ENCODE measurements at regions not wholly inside any gene's neighbourhood (a gene's known extent, or its start where the extent isn't known, plus 50 kb on each side); places are given as distances from the start of the nearest gene placed in this dataset.

DNA sequence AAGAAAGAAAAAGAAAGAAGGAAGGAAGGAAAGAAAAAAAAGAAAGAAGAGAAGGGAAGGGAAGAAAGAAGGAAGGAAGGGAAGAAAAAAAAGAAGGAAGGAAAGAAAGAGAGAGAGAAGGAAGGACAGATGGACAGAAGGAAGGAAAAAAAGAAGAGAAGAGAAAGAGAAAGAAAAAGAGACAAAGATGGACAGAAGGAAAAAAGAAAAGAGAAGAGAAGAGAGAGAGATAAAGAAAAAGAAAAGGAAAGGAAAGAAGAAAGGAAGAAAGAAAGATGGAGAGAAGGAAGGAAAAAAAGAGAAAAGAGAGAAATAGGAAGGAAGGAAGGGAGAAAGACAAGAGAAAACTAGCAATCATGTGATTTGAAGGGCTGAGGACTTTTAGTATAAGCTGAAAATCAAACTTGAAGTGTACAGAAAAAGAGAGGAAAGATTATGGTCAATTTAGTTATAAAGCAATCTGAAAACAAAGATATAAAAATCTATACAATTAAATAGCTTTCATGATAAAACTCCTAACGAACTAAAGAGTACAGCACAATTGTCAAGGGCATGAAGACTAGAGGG lies 115.3 kb downstream of the LTN1 start:
- TF ChIP-seq, protein P1, sequence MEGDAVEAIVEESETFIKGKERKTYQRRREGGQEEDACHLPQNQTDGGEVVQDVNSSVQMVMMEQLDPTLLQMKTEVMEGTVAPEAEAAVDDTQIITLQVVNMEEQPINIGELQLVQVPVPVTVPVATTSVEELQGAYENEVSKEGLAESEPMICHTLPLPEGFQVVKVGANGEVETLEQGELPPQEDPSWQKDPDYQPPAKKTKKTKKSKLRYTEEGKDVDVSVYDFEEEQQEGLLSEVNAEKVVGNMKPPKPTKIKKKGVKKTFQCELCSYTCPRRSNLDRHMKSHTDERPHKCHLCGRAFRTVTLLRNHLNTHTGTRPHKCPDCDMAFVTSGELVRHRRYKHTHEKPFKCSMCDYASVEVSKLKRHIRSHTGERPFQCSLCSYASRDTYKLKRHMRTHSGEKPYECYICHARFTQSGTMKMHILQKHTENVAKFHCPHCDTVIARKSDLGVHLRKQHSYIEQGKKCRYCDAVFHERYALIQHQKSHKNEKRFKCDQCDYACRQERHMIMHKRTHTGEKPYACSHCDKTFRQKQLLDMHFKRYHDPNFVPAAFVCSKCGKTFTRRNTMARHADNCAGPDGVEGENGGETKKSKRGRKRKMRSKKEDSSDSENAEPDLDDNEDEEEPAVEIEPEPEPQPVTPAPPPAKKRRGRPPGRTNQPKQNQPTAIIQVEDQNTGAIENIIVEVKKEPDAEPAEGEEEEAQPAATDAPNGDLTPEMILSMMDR (IDR thresholded peaks at IDR 0.05), result no peak
- TF ChIP-seq POLR2A (IDR thresholded peaks at IDR 0.05), result no peak
- Histone ChIP-seq H3K27ac (no peak overlapping the region), H3K27me3 (no peaks in the 10 kb centered on the region), H3K9me3 (no peaks in the 10 kb centered on the region), H3K4me1 (no peaks in the 10 kb centered on the region), H3K36me3 (peaks cover 0 to 45% (median 0%) of the 10 kb centered on the region in 3 donors), H3K4me3 (no peak overlapping the region)
- DNase-seq, result no peak

DNA sequence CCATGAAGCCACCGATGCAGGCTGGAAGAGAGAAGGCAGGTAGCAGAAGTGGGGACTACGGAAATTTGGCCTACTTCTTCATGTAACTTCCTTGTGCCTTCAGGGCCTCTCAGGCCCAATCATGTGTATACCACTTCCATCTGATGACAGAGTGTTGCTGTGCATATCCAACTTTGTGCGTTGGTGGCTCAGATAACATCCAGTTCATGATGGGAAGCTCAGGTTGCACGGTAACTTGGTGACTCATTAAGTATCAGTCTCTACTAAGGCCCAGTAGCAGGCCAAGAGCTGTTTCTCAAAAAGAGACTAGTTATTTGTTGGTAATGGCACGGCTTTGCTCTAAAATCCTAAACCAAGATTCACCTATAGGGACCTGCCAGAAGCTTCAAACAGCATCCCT lies 117.6 kb downstream of the LTN1 start:
- Histone ChIP-seq H3K4me3 (no peak overlapping the region), H3K36me3 (peaks cover 0 to 44% (median 0%) of the 10 kb centered on the region in 3 donors), H3K27me3 (no peaks in the 10 kb centered on the region), H3K9me3 (no peaks in the 10 kb centered on the region), H3K4me1 (no peaks in the 10 kb centered on the region), H3K27ac (no peak overlapping the region)
- no peak for TF ChIP-seq POLR2A (IDR thresholded peaks at IDR 0.05)
- TF ChIP-seq, protein P1 (IDR thresholded peaks at IDR 0.05), result no peak
- no peak for DNase-seq

DNA sequence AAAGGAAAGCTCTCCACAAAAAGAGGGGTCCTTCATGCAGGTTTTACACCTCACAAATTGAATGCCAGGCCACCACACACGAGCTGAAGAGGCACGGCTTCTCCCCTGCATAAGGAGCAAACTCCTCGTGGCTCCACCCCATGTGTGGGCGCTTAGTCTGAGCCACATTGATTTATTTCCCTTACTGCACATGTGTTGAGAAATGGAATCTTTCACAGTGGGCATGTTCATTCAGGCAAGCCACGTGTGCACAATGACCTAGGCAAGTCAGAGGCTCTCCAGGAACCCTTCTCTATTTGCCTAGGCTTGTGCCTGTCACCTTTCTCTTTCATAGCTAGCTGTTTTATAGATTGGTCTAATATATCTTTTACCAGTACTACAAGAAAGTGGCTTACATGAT lies 120.5 kb downstream of the LTN1 start:
- DNase-seq, result no peak
- TF ChIP-seq, protein P1 (IDR thresholded peaks at IDR 0.05), result no peak
- no peak for TF ChIP-seq POLR2A (IDR thresholded peaks at IDR 0.05)
- H3K36me3 ChIP-seq, result peaks cover 0 to 34% (median 0%) of the 10 kb centered on the region in 3 donors
- H3K27ac ChIP-seq, result no peak overlapping the region
- no peaks in the 10 kb centered on the region for H3K9me3 ChIP-seq
- H3K4me1 ChIP-seq, result no peaks in the 10 kb centered on the region
- H3K27me3 ChIP-seq, result no peaks in the 10 kb centered on the region
- H3K4me3 ChIP-seq, result no peak overlapping the region

DNA sequence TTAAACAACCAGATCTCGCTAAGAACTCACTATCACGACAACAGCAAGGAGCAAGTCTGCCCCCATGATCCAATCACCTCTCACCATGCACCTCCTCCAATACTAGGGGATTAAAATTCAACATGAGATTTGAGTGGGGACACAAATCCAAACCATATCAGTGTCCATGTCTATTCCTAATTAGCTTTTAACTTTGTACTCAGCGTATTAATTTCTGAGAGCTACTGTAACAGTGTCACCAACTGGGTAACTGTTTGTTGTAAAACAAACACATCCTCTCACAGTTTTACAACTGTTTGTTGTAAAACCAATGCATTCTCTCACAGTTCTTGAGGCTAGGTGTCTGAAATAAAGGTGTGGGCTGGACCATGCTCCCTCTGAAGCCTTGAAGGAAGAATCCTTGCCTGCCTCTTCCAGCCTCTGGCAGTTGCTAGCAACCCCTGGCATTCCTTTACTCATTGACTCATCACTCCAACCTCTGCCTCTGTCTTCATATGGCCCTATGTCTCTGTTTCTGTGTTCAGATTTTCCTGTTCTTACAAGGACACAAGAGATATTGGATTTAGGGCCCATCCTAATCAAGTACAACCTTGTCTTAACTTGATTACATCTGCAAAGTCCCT lies 121.2 kb downstream of the LTN1 start:
- H3K27me3 ChIP-seq, result no peaks in the 10 kb centered on the region
- H3K9me3 ChIP-seq, result no peaks in the 10 kb centered on the region
- H3K4me3 ChIP-seq, result no peak overlapping the region
- H3K36me3 ChIP-seq, result peaks cover 0 to 34% (median 0%) of the 10 kb centered on the region in 3 donors
- H3K4me1 ChIP-seq, result no peaks in the 10 kb centered on the region
- H3K27ac ChIP-seq, result no peak overlapping the region
- TF ChIP-seq, protein P1 (IDR thresholded peaks at IDR 0.05), result no peak
- TF ChIP-seq POLR2A (IDR thresholded peaks at IDR 0.05), result no peak
- no peak for DNase-seq

DNA sequence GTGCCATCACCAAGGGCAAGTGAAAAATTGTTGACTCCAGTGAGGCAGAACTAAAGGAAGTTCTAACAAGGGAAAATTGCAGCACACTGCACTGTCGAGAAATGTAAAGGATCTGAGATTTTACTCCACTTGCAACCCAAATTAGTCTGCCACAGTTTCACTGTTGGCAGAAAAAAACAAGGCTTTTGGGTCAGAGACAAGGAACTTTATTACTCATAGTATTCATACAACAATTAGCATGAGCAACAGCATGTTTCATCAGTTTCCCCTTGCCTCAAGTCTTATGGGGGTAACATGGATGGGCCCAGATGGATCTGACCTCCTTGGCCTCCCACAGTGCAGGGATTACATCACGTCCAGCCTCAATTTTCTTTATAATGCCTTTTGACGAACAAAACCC lies 125.3 kb downstream of the LTN1 start:
- no peak overlapping the region for H3K27ac ChIP-seq
- H3K9me3 ChIP-seq, result no peaks in the 10 kb centered on the region
- no peaks in the 10 kb centered on the region for H3K4me1 ChIP-seq
- no peaks in the 10 kb centered on the region for H3K27me3 ChIP-seq
- no peak overlapping the region for H3K4me3 ChIP-seq
- no peak for DNase-seq
- no peak for TF ChIP-seq POLR2A (IDR thresholded peaks at IDR 0.05)
- TF ChIP-seq, protein P1 (IDR thresholded peaks at IDR 0.05), result no peak
- peaks cover 0 to 9% (median 0%) of the 10 kb centered on the region in 3 donors for H3K36me3 ChIP-seq
